ENCODE measurements at regions not wholly inside any gene's neighbourhood (a gene's known extent, or its start where the extent isn't known, plus 50 kb on each side); places are given as distances from the start of the nearest gene placed in this dataset.

- no peak overlapping the region for H3K27ac ChIP-seq
- H3K4me1 ChIP-seq (ENCODE audit: control insufficient read depth in 1 of 2, insufficient read depth in 1 of 2, low read depth in 1 of 2, low read length in 1 of 2): no peaks in the 10 kb centered on the region
- no peaks in the 10 kb centered on the region for H3K9me3 ChIP-seq
- no peak for TF ChIP-seq CTCF (IDR thresholded peaks at IDR 0.05)
- H3K36me3 ChIP-seq: no peaks in the 10 kb centered on the region
- no peak overlapping the region for H3K4me3 ChIP-seq (ENCODE audit: low read depth in 1 of 2, low read length in 1 of 2)
- H3K27me3 ChIP-seq: no peaks in the 10 kb centered on the region
These were observed 485.7 kb upstream of the BRINP3 start for GRCh38 chr1:190963321-190963720.

- H3K27me3 ChIP-seq: no peaks in the 10 kb centered on the region
- no peak for TF ChIP-seq CTCF (IDR thresholded peaks at IDR 0.05)
- H3K27ac ChIP-seq: no peak overlapping the region
- no peak overlapping the region for H3K4me3 ChIP-seq (ENCODE audit: low read depth in 1 of 2, low read length in 1 of 2)
- H3K9me3 ChIP-seq: no peaks in the 10 kb centered on the region
- H3K36me3 ChIP-seq: no peaks in the 10 kb centered on the region
- no peaks in the 10 kb centered on the region for H3K4me1 ChIP-seq (ENCODE audit: control insufficient read depth in 1 of 2, insufficient read depth in 1 of 2, low read depth in 1 of 2, low read length in 1 of 2)
These were observed 498.2 kb upstream of the BRINP3 start for GRCh38 chr1:190975827-190976226.

- no peaks in the 10 kb centered on the region for H3K36me3 ChIP-seq
- no peaks in the 10 kb centered on the region for H3K4me1 ChIP-seq (ENCODE audit: control insufficient read depth in 1 of 2, insufficient read depth in 1 of 2, low read depth in 1 of 2, low read length in 1 of 2)
- H3K27me3 ChIP-seq: no peaks in the 10 kb centered on the region
- no peaks in the 10 kb centered on the region for H3K9me3 ChIP-seq
- no peak overlapping the region for H3K4me3 ChIP-seq (ENCODE audit: low read depth in 1 of 2, low read length in 1 of 2)
- no peak overlapping the region for H3K27ac ChIP-seq
- TF ChIP-seq CTCF (IDR thresholded peaks at IDR 0.05): no peak
These were observed 525.1 kb upstream of the BRINP3 start for GRCh38 chr1:191002768-191003167.

- TF ChIP-seq CTCF (IDR thresholded peaks at IDR 0.05): no peak
- Histone ChIP-seq H3K9me3 (no peaks in the 10 kb centered on the region), H3K36me3 (no peaks in the 10 kb centered on the region), H3K4me3 (ENCODE audit: low read depth in 1 of 2, low read length in 1 of 2) (no peak overlapping the region), H3K4me1 (ENCODE audit: control insufficient read depth in 1 of 2, insufficient read depth in 1 of 2, low read depth in 1 of 2, low read length in 1 of 2) (no peaks in the 10 kb centered on the region), H3K27me3 (no peaks in the 10 kb centered on the region), H3K27ac (no peak overlapping the region)
These were observed 539.1 kb upstream of the BRINP3 start for GRCh38 chr1:191016765-191017164.

- Histone ChIP-seq H3K4me3 (ENCODE audit: low read depth in 1 of 2, low read length in 1 of 2) (no peak overlapping the region), H3K27me3 (no peaks in the 10 kb centered on the region), H3K9me3 (peaks cover 3% of the 10 kb centered on the region), H3K27ac (no peak overlapping the region), H3K36me3 (no peaks in the 10 kb centered on the region), H3K4me1 (ENCODE audit: control insufficient read depth in 1 of 2, insufficient read depth in 1 of 2, low read depth in 1 of 2, low read length in 1 of 2) (no peaks in the 10 kb centered on the region)
- TF ChIP-seq CTCF (IDR thresholded peaks at IDR 0.05): no peak
These were observed 545.2 kb upstream of the BRINP3 start for GRCh38 chr1:191022856-191023255.

All from neutrophil (primary cell).